ENCODE measurements at regions not wholly inside any gene's neighbourhood (a gene's known extent, or its start where the extent isn't known, plus 50 kb on each side); places are given as distances from the start of the nearest gene placed in this dataset.

GRCh38 chr10:10045765-10046028, 972.0 kb upstream of the CELF2 start:
- Histone ChIP-seq H3F3A (ENCODE audit: insufficient read depth, low read length) (no peaks in the 10 kb centered on the region), H3K4me3 (ENCODE audit: low read depth, low read length, poor library complexity, severe bottlenecking) (no peak overlapping the region), H2AFZ (ENCODE audit: low read length) (no peak overlapping the region), H3K27ac (ENCODE audit: low read depth, low read length, poor library complexity, severe bottlenecking) (no peak overlapping the region), H4K20me1 (ENCODE audit: insufficient read depth, low read length) (no peaks in the 10 kb centered on the region), H3K4me2 (ENCODE audit: low read length) (no peak overlapping the region), H3K9me2 (ENCODE audit: low read depth, low read length) (no peaks in the 10 kb centered on the region), H3K27me3 (ENCODE audit: insufficient read depth, low read length) (no peaks in the 10 kb centered on the region), H3K9ac (ENCODE audit: low read length) (no peak overlapping the region), H3K4me1 (ENCODE audit: insufficient read depth, low read length, severe bottlenecking) (no peaks in the 10 kb centered on the region), H3K79me2 (ENCODE audit: insufficient read depth, low read length) (no peaks in the 10 kb centered on the region), H3K36me3 (ENCODE audit: insufficient read depth, low read length) (no peaks in the 10 kb centered on the region), H3K9me3 (ENCODE audit: low read length) (no peaks in the 10 kb centered on the region)
- TF ChIP-seq CTCF (IDR thresholded peaks at IDR 0.05; ENCODE audit: low read length) (no peak), EZH2 (IDR thresholded peaks at IDR 0.05; ENCODE audit: borderline replicate concordance, low read length) (no peak)

- H3K9me2 ChIP-seq (ENCODE audit: low read depth, low read length) = no peaks in the 10 kb centered on the region
- H3K27me3 ChIP-seq (ENCODE audit: insufficient read depth, low read length) = no peaks in the 10 kb centered on the region
- H2AFZ ChIP-seq (ENCODE audit: low read length) = no peak overlapping the region
- H3K4me3 ChIP-seq (ENCODE audit: low read depth, low read length, poor library complexity, severe bottlenecking) = no peak overlapping the region
- H3K27ac ChIP-seq (ENCODE audit: low read depth, low read length, poor library complexity, severe bottlenecking) = no peak overlapping the region
- TF ChIP-seq CTCF (IDR thresholded peaks at IDR 0.05; ENCODE audit: low read length) (no peak), EZH2 (IDR thresholded peaks at IDR 0.05; ENCODE audit: borderline replicate concordance, low read length) (no peak)
- H3K9me3 ChIP-seq (ENCODE audit: low read length) = no peaks in the 10 kb centered on the region
- H3K36me3 ChIP-seq (ENCODE audit: insufficient read depth, low read length) = no peaks in the 10 kb centered on the region
- no peak overlapping the region for H3K4me2 ChIP-seq (ENCODE audit: low read length)
- H3K79me2 ChIP-seq (ENCODE audit: insufficient read depth, low read length) = no peaks in the 10 kb centered on the region
- H4K20me1 ChIP-seq (ENCODE audit: insufficient read depth, low read length) = no peaks in the 10 kb centered on the region
- H3K9ac ChIP-seq (ENCODE audit: low read length) = no peak overlapping the region
- H3F3A ChIP-seq (ENCODE audit: insufficient read depth, low read length) = no peaks in the 10 kb centered on the region
- no peaks in the 10 kb centered on the region for H3K4me1 ChIP-seq (ENCODE audit: insufficient read depth, low read length, severe bottlenecking)
Measured at GRCh38 chr10:10047426-10047825, 970.2 kb upstream of the CELF2 start.

- Histone ChIP-seq H3K79me2 (ENCODE audit: insufficient read depth, low read length) (no peaks in the 10 kb centered on the region), H4K20me1 (ENCODE audit: insufficient read depth, low read length) (no peaks in the 10 kb centered on the region), H2AFZ (ENCODE audit: low read length) (no peak overlapping the region), H3K27ac (ENCODE audit: low read depth, low read length, poor library complexity, severe bottlenecking) (no peak overlapping the region), H3K36me3 (ENCODE audit: insufficient read depth, low read length) (no peaks in the 10 kb centered on the region), H3F3A (ENCODE audit: insufficient read depth, low read length) (no peaks in the 10 kb centered on the region), H3K4me1 (ENCODE audit: insufficient read depth, low read length, severe bottlenecking) (no peaks in the 10 kb centered on the region), H3K27me3 (ENCODE audit: insufficient read depth, low read length) (no peaks in the 10 kb centered on the region), H3K9ac (ENCODE audit: low read length) (no peak overlapping the region), H3K4me2 (ENCODE audit: low read length) (no peak overlapping the region), H3K9me3 (ENCODE audit: low read length) (no peaks in the 10 kb centered on the region), H3K9me2 (ENCODE audit: low read depth, low read length) (no peaks in the 10 kb centered on the region), H3K4me3 (ENCODE audit: low read depth, low read length, poor library complexity, severe bottlenecking) (no peak overlapping the region)
- TF ChIP-seq CTCF (IDR thresholded peaks at IDR 0.05; ENCODE audit: low read length) = no peak
- no peak for TF ChIP-seq EZH2 (IDR thresholded peaks at IDR 0.05; ENCODE audit: borderline replicate concordance, low read length)
Measured at GRCh38 chr10:10053051-10053450, 964.6 kb upstream of the CELF2 start.
